KMS-11 (cell line): ENCODE measurements at regions not wholly inside any gene's neighbourhood (a gene's known extent, or its start where the extent isn't known, plus 50 kb on each side); places are given as distances from the start of the nearest gene placed in this dataset.

Experiments used
- H2AFZ ChIP-seq: fragments of 200-600 bp; sonication (generic); 2 replicates; pipeline ENCODE4 v1.6.1; 2016; ENCODE audit warnings: antibody characterized with exemption, mixed run types, low read depth
- H3K27ac ChIP-seq: fragments of 200-600 bp; sonication (generic); 2 replicates; pipeline ENCODE4 v1.6.1; 2016; ENCODE audit warnings: mild to moderate bottlenecking, mixed run types
- H3K27me3 ChIP-seq: fragments of 200-600 bp; sonication (generic); 2 replicates; pipeline ENCODE4 v1.6.1; 2017; ENCODE audit warnings: mild to moderate bottlenecking, low read depth, mixed run types, moderate library complexity; ENCODE audit not compliant: insufficient read depth
- H3K36me3 ChIP-seq: fragments of 200-600 bp; sonication (generic); 2 replicates; pipeline ENCODE4 v1.6.1; 2017; ENCODE audit warnings: mild to moderate bottlenecking, mixed run types; ENCODE audit not compliant: insufficient read depth
- H3K4me1 ChIP-seq: fragments of 200-600 bp; sonication (generic); 2 replicates; pipeline ENCODE4 v1.6.1; 2016; ENCODE audit warnings: mild to moderate bottlenecking, low read depth, mixed run types; ENCODE audit not compliant: poor library complexity, severe bottlenecking
- H3K4me2 ChIP-seq: fragments of 200-600 bp; sonication (generic); 2 replicates; pipeline ENCODE4 v1.7.0; 2016; ENCODE audit warnings: mild to moderate bottlenecking, mixed run types
- H3K4me3 ChIP-seq: fragments of 200-600 bp; sonication (generic); IDR thresholded peaks from 2 replicates; pipeline ENCODE4 v1.6.1; 2017; ENCODE audit warnings: low read depth, low read length, mixed read lengths; ENCODE audit not compliant: insufficient read depth
- H3K79me2 ChIP-seq: fragments of 200-600 bp; sonication (generic); 2 replicates; pipeline ENCODE4 v1.6.1; 2016; ENCODE audit warnings: low read depth, mixed run types; ENCODE audit not compliant: insufficient read depth
- H3K9ac ChIP-seq: fragments of 200-600 bp; sonication (generic); 2 replicates; pipeline ENCODE4 v1.6.1; 2016; ENCODE audit warnings: mild to moderate bottlenecking, mixed run types
- H4K20me1 ChIP-seq: fragments of 200-600 bp; sonication (generic); 2 replicates; pipeline ENCODE4 v1.6.1; 2016; ENCODE audit warnings: mild to moderate bottlenecking, mixed run types; ENCODE audit not compliant: insufficient read depth
- CTCF ChIP-seq: fragments of 200-600 bp; sonication (generic); conservative IDR thresholded peaks from 2 replicates; pipeline ENCODE4 v1.6.1; 2017; ENCODE audit warnings: low read depth, mild to moderate bottlenecking, antibody characterized with exemption, low read length, moderate library complexity, mixed read lengths

GRCh38 chr5:106415541-106415940 lies 1255.2 kb downstream of the EFNA5 start:
- no peak overlapping the region for H2AFZ ChIP-seq
- no peak overlapping the region for H3K4me2 ChIP-seq
- no peak overlapping the region for H3K4me3 ChIP-seq
- no peaks in the 10 kb centered on the region for H3K36me3 ChIP-seq
- no peaks in the 10 kb centered on the region for H3K79me2 ChIP-seq
- H3K9ac ChIP-seq = no peak overlapping the region
- H4K20me1 ChIP-seq = no peaks in the 10 kb centered on the region
- TF ChIP-seq CTCF = no peak
- H3K27ac ChIP-seq = no peak overlapping the region
- no peaks in the 10 kb centered on the region for H3K27me3 ChIP-seq
- no peaks in the 10 kb centered on the region for H3K4me1 ChIP-seq

GRCh38 chr5:106414342-106414741 lies 1256.4 kb downstream of the EFNA5 start:
- no peaks in the 10 kb centered on the region for H4K20me1 ChIP-seq
- H3K79me2 ChIP-seq = no peaks in the 10 kb centered on the region
- TF ChIP-seq CTCF = no peak
- H3K4me3 ChIP-seq = no peak overlapping the region
- no peak overlapping the region for H3K9ac ChIP-seq
- no peaks in the 10 kb centered on the region for H3K36me3 ChIP-seq
- no peaks in the 10 kb centered on the region for H3K27me3 ChIP-seq
- no peaks in the 10 kb centered on the region for H3K4me1 ChIP-seq
- H2AFZ ChIP-seq = no peak overlapping the region
- H3K27ac ChIP-seq = no peak overlapping the region
- H3K4me2 ChIP-seq = no peak overlapping the region

GRCh38 chr5:106412606-106413005 lies 1258.1 kb downstream of the EFNA5 start:
- no peak overlapping the region for H3K4me2 ChIP-seq
- H3K79me2 ChIP-seq = no peaks in the 10 kb centered on the region
- H3K27ac ChIP-seq = no peak overlapping the region
- H3K36me3 ChIP-seq = no peaks in the 10 kb centered on the region
- no peak overlapping the region for H3K4me3 ChIP-seq
- no peak overlapping the region for H2AFZ ChIP-seq
- no peaks in the 10 kb centered on the region for H4K20me1 ChIP-seq
- no peaks in the 10 kb centered on the region for H3K27me3 ChIP-seq
- no peaks in the 10 kb centered on the region for H3K4me1 ChIP-seq
- no peak for TF ChIP-seq CTCF
- H3K9ac ChIP-seq = no peak overlapping the region

GRCh38 chr5:106408570-106408969 lies 1262.2 kb downstream of the EFNA5 start:
- H3K4me2 ChIP-seq = no peak overlapping the region
- no peaks in the 10 kb centered on the region for H4K20me1 ChIP-seq
- H3K27me3 ChIP-seq = no peaks in the 10 kb centered on the region
- H3K4me1 ChIP-seq = no peaks in the 10 kb centered on the region
- H3K36me3 ChIP-seq = no peaks in the 10 kb centered on the region
- TF ChIP-seq CTCF = no peak
- no peak overlapping the region for H3K27ac ChIP-seq
- H3K9ac ChIP-seq = no peak overlapping the region
- no peaks in the 10 kb centered on the region for H3K79me2 ChIP-seq
- H2AFZ ChIP-seq = no peak overlapping the region
- H3K4me3 ChIP-seq = no peak overlapping the region

GRCh38 chr5:106408141-106408540 lies 1262.6 kb downstream of the EFNA5 start:
- Histone ChIP-seq H2AFZ (no peak overlapping the region), H3K4me2 (no peak overlapping the region), H3K27me3 (no peaks in the 10 kb centered on the region), H3K4me1 (no peaks in the 10 kb centered on the region), H3K9ac (no peak overlapping the region), H3K36me3 (no peaks in the 10 kb centered on the region), H3K27ac (no peak overlapping the region), H3K79me2 (no peaks in the 10 kb centered on the region), H4K20me1 (no peaks in the 10 kb centered on the region), H3K4me3 (no peak overlapping the region)
- no peak for TF ChIP-seq CTCF
